ENCODE measurements at regions not wholly inside any gene's neighbourhood (a gene's known extent, or its start where the extent isn't known, plus 50 kb on each side); places are given as distances from the start of the nearest gene placed in this dataset.

DNA sequence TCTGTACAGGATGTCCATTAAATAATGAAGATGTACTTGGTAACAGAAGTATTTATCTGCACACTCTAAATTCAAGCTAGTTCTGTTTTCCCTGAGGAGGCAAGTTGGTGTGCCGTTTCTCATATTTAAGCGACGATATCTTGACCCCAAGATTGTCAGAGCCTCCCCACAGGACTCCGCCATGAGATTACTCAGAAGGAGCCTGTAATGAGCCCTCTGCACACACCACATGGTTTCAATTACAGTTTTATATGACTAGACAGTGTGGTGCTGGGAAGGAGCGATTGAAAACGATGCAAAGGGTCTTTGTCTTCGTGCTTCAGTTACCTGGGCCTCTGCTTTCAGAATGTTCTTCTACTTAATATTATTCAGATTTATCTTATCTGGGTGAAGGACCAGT lies 840.4 kb upstream of the WWC1 start:
- TF ChIP-seq POLR2AphosphoS5 (IDR thresholded peaks at IDR 0.05) (no peak), CTCF (IDR thresholded peaks at IDR 0.05) (no peak), POLR2A (IDR thresholded peaks at IDR 0.05) (no peak), EP300 (IDR thresholded peaks at IDR 0.05; ENCODE audit: low read depth) (no peak)
- Histone ChIP-seq H3K4me3 (no peak overlapping the region), H3K36me3 (no peaks in the 10 kb centered on the region), H3K4me1 (no peaks in the 10 kb centered on the region), H3K27me3 (no peaks in the 10 kb centered on the region), H3K9me3 (no peaks in the 10 kb centered on the region), H3K27ac (no peak overlapping the region)
- WGBS, 2 donors (ENCODE audit: low coverage in 1 of 2) = 76 to 88% methylated on average over 4 to 7 of the region's 7 CpGs
- DNase-seq = no peak
- in situ Hi-C loops (cut with MboI; ENCODE audit: low pct_ligation_motif_present in 1 of 4, low pct_unique_long_range_greater_than_20kb in 1 of 4, low sequenced_read_pairs in 3 of 4) = no loop called here
- intact Hi-C loops (cut with DNase I; ENCODE audit: low total_unique reads) = no loop called here

- WGBS, 2 donors (ENCODE audit: low coverage in 1 of 2) = 89 to 93% methylated on average over 2 to 4 of the region's 4 CpGs
- Histone ChIP-seq H3K27ac (no peak overlapping the region), H3K4me1 (no peaks in the 10 kb centered on the region), H3K9me3 (no peaks in the 10 kb centered on the region), H3K27me3 (no peaks in the 10 kb centered on the region), H3K4me3 (no peak overlapping the region), H3K36me3 (no peaks in the 10 kb centered on the region)
- TF ChIP-seq CTCF (IDR thresholded peaks at IDR 0.05) (no peak), POLR2AphosphoS5 (IDR thresholded peaks at IDR 0.05) (no peak), POLR2A (IDR thresholded peaks at IDR 0.05) (no peak), EP300 (IDR thresholded peaks at IDR 0.05; ENCODE audit: low read depth) (no peak)
- in situ Hi-C loops (cut with MboI; ENCODE audit: low pct_ligation_motif_present in 1 of 4, low pct_unique_long_range_greater_than_20kb in 1 of 4, low sequenced_read_pairs in 3 of 4) (no loop called here), intact Hi-C loops (cut with DNase I; ENCODE audit: low total_unique reads) (no loop called here)
- no peak for DNase-seq
Measured at GRCh38 chr5:167452136-167452535, 839.3 kb upstream of the WWC1 start.

DNA sequence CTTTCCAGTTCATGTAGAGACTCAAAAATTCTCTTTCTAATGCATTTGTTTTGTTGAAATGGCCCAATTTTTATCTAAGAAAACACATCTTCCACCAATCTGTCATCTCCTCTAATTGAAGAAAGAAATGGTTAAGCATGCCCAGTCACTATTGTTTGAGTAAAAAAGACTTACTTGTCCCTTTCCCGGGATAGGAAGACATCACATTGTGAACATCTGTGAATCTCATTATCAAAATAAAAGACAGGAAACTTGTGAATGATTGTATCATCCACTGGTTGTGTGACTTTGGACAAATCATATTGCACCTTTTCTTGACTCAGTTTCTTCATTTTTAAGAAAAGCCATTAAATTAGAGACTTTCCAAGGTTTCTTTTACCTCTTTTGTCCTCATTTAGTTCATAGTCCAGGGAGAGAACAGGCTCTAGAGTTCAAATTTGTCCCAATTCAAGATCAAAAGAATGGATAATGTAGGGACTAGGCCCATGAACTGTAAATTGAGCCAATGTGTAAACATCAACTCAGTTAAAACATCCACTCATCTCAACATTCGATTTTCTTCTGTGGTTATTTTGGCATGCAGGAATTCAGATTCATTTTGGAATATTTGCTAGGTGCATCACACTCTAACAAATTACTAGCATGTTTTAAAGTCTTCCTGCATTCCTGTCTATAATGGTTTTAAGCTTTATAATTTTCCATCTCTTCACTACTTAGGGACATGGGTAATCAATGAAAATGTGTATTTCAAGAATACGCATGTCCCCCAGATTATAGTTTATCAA lies 838.0 kb upstream of the WWC1 start:
- Histone ChIP-seq H3K4me1 (no peaks in the 10 kb centered on the region), H3K27me3 (no peaks in the 10 kb centered on the region), H3K36me3 (no peaks in the 10 kb centered on the region), H3K9me3 (no peaks in the 10 kb centered on the region), H3K27ac (no peak overlapping the region), H3K4me3 (no peak overlapping the region)
- DNase-seq = no peak
- TF ChIP-seq CTCF (IDR thresholded peaks at IDR 0.05) (no peak), EP300 (IDR thresholded peaks at IDR 0.05; ENCODE audit: low read depth) (no peak), POLR2A (IDR thresholded peaks at IDR 0.05) (no peak), POLR2AphosphoS5 (IDR thresholded peaks at IDR 0.05) (no peak)
- intact Hi-C loops (cut with DNase I; ENCODE audit: low total_unique reads) (no loop called here), in situ Hi-C loops (cut with MboI; ENCODE audit: low pct_ligation_motif_present in 1 of 4, low pct_unique_long_range_greater_than_20kb in 1 of 4, low sequenced_read_pairs in 3 of 4) (no loop called here)
- 71 to 96% methylated on average over 3 of the region's 3 CpGs for WGBS, 2 donors (ENCODE audit: low coverage in 1 of 2)

DNA sequence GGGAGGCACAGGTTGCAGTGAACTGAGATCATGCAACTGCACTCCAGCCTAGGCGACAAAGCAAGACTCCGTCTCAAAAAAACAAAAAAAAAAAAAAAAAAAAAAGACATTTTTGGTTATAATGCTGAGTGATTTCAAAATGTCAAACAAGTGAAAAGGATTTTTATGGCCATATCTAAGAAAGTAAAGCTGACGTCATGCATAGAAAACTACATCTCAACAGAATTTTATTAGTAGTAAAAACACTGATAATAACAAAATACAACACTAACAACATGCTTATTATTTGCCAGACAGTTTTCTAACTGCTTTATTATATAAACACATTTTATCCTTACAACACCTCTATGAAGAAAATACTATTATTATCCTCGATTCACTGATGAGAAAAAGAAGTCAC lies 833.0 kb upstream of the WWC1 start:
- Histone ChIP-seq H3K27ac (no peak overlapping the region), H3K9me3 (no peaks in the 10 kb centered on the region), H3K36me3 (no peaks in the 10 kb centered on the region), H3K27me3 (no peaks in the 10 kb centered on the region), H3K4me3 (no peak overlapping the region), H3K4me1 (no peaks in the 10 kb centered on the region)
- intact Hi-C loops (cut with DNase I; ENCODE audit: low total_unique reads) = no loop called here
- in situ Hi-C loops (cut with MboI; ENCODE audit: low pct_ligation_motif_present in 1 of 4, low pct_unique_long_range_greater_than_20kb in 1 of 4, low sequenced_read_pairs in 3 of 4) = no loop called here
- TF ChIP-seq CTCF (IDR thresholded peaks at IDR 0.05) = no peak
- no peak for TF ChIP-seq POLR2AphosphoS5 (IDR thresholded peaks at IDR 0.05)
- TF ChIP-seq POLR2A (IDR thresholded peaks at IDR 0.05) = no peak
- TF ChIP-seq EP300 (IDR thresholded peaks at IDR 0.05; ENCODE audit: low read depth) = no peak
- 64 to 67% methylated on average over 4 of the region's 4 CpGs for WGBS, 2 donors (ENCODE audit: low coverage in 1 of 2)
- no peak for DNase-seq

Measured in transverse colon (tissue), 4 donors.